Subcutaneous abdominal adipose tissue (tissue), 5 donors: ENCODE measurements at regions not wholly inside any gene's neighbourhood (a gene's known extent, or its start where the extent isn't known, plus 50 kb on each side); places are given as distances from the start of the nearest gene placed in this dataset.

Experiments used
- H3K27ac ChIP-seq: one replicate; pipeline ENCODE4 v1.7.0; 2013; ENCODE audit warnings: low read depth, mild to moderate bottlenecking, inconsistent platforms, low read length, moderate library complexity
- H3K27me3 ChIP-seq, 5 donors: one replicate each; pipeline ENCODE4 v1.7.0; 2013; ENCODE audit warnings: low read length in 5 of 5, inconsistent platforms in 1 of 5; ENCODE audit not compliant: control insufficient read depth in 5 of 5, insufficient read depth in 4 of 5
- H3K36me3 ChIP-seq, 5 donors: one replicate each; pipeline ENCODE4 v1.7.0; 2013; ENCODE audit warnings: low read length in 5 of 5; ENCODE audit not compliant: control insufficient read depth in 5 of 5, insufficient read depth in 5 of 5
- H3K4me1 ChIP-seq, 5 donors: one replicate each; pipeline ENCODE4 v1.7.0; 2013; ENCODE audit warnings: low read length in 5 of 5, mild to moderate bottlenecking in 3 of 5, moderate library complexity in 1 of 5; ENCODE audit not compliant: control insufficient read depth in 5 of 5, insufficient read depth in 5 of 5
- H3K4me3 ChIP-seq, 5 donors: one replicate each; pipeline ENCODE4 v1.7.0; 2013; ENCODE audit warnings: low read length in 5 of 5, low read depth in 1 of 5
- H3K9ac ChIP-seq, 5 donors: one replicate each; pipeline ENCODE4 v1.7.0; 2013; ENCODE audit warnings: low read length in 5 of 5, mild to moderate bottlenecking in 4 of 5, moderate library complexity in 3 of 5
- H3K9me3 ChIP-seq, 5 donors: one replicate each; pipeline ENCODE4 v1.7.0; 2013; ENCODE audit warnings: low read length in 5 of 5; ENCODE audit not compliant: control insufficient read depth in 5 of 5
- donor health status: healthy.
- donor health status: healthy.
- donor health status: healthy.
- donor health status: healthy.
- donor health status: healthy.

GRCh38 chr6:145051661-145052060 lies 683.7 kb downstream of the EPM2A start:
- Histone ChIP-seq H3K9me3 (no peaks in the 10 kb centered on the region), H3K27ac (no peak overlapping the region), H3K36me3 (no peaks in the 10 kb centered on the region), H3K4me1 (peaks cover 0 to 3% (median 0%) of the 10 kb centered on the region in 5 donors), H3K4me3 (no peak overlapping the region), H3K9ac (no peak overlapping the region), H3K27me3 (no peaks in the 10 kb centered on the region)

DNA sequence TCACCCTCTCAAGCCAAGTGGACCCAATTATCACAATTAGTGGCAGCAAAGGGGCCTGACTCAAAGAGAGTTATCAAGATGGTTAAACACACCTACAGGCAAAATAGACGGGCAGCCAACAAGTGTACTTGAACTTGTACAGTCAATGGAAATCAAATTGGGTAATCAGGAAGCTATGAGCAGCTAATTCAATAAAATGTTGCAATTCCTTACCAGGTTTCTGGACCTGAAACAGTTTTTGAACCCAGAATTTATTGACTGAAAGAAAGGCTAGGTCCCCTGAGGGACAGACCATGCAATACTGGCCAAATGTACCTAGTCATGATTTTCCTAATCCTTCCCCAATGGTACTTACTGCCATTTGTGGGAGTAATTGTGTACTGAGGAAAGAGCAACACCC lies 679.8 kb downstream of the EPM2A start:
- Histone ChIP-seq H3K27me3 (no peaks in the 10 kb centered on the region), H3K9me3 (no peaks in the 10 kb centered on the region), H3K27ac (no peak overlapping the region), H3K4me1 (peaks cover 0 to 3% (median 0%) of the 10 kb centered on the region in 5 donors), H3K4me3 (no peak overlapping the region), H3K9ac (no peak overlapping the region), H3K36me3 (no peaks in the 10 kb centered on the region)

GRCh38 chr6:145060714-145061113 lies 674.6 kb downstream of the EPM2A start:
- no peaks in the 10 kb centered on the region for H3K4me1 ChIP-seq

GRCh38 chr6:145063091-145063490 lies 672.2 kb downstream of the EPM2A start:
- Histone ChIP-seq H3K9ac (no peak overlapping the region), H3K9me3 (no peaks in the 10 kb centered on the region), H3K27me3 (no peaks in the 10 kb centered on the region), H3K36me3 (no peaks in the 10 kb centered on the region), H3K4me1 (no peaks in the 10 kb centered on the region), H3K4me3 (no peak overlapping the region), H3K27ac (no peak overlapping the region)

More at GRCh38 chr6:145060714-145061113, 674.6 kb downstream of the EPM2A start:
- no peak overlapping the region for H3K4me3 ChIP-seq
- H3K9me3 ChIP-seq = no peaks in the 10 kb centered on the region
- no peaks in the 10 kb centered on the region for H3K36me3 ChIP-seq
- H3K27me3 ChIP-seq = no peaks in the 10 kb centered on the region
- H3K27ac ChIP-seq = no peak overlapping the region
- H3K9ac ChIP-seq = no peak overlapping the region

DNA sequence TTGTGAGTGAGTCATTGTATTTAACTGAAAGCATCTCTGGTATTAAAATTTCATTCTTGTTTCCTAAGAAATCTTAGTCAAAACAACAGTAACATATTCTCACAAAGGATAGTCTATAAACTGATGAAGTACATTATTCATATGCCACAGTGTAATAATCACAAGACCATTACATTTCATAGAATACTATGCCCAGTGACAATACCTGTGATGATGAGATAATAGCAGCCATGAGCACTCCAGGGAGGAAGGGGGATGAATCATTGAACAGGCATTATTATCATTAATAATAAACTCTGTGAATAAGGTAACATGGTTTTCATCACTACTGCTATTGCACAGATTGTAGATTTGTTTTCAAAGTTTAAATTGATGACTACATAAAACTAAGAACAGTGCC lies 667.9 kb downstream of the EPM2A start:
- no peak overlapping the region for H3K4me3 ChIP-seq
- H3K36me3 ChIP-seq = no peaks in the 10 kb centered on the region
- H3K4me1 ChIP-seq = no peaks in the 10 kb centered on the region
- H3K27me3 ChIP-seq = no peaks in the 10 kb centered on the region
- H3K9me3 ChIP-seq = peaks cover 0 to 2% (median 0%) of the 10 kb centered on the region in 5 donors
- H3K27ac ChIP-seq = no peak overlapping the region
- no peak overlapping the region for H3K9ac ChIP-seq

- Histone ChIP-seq H3K27ac (no peak overlapping the region), H3K36me3 (no peaks in the 10 kb centered on the region), H3K4me3 (no peak overlapping the region), H3K4me1 (no peaks in the 10 kb centered on the region), H3K9ac (no peak overlapping the region), H3K27me3 (no peaks in the 10 kb centered on the region), H3K9me3 (peaks cover 0 to 2% (median 0%) of the 10 kb centered on the region in 5 donors)
Observed at GRCh38 chr6:145068577-145068976, 666.7 kb downstream of the EPM2A start.

DNA sequence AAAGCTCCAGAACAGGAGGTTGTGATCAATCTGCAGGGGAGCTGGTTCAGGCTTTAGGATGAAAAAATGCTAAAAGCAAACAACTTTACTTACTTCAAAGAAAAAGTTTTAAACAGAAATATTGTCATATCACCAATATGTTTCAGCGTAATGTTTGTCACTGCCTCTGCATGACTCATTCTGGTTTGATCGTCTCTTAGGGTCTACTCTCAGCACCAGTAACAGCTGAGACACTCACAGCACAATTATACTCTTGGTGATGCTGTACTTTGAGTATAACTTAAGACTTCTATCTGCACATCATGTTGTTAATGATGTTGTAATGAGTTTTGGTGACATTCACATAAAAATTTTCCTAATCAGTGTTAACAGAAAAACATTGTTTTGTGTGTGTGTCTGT lies 665.4 kb downstream of the EPM2A start:
- Histone ChIP-seq H3K4me1 (no peaks in the 10 kb centered on the region), H3K27me3 (no peaks in the 10 kb centered on the region), H3K9me3 (peaks cover 0 to 4% (median 0%) of the 10 kb centered on the region in 5 donors), H3K4me3 (no peak overlapping the region), H3K36me3 (no peaks in the 10 kb centered on the region), H3K27ac (no peak overlapping the region), H3K9ac (no peak overlapping the region)

GRCh38 chr6:145070791-145071190 lies 664.5 kb downstream of the EPM2A start:
- Histone ChIP-seq H3K27ac (no peak overlapping the region), H3K36me3 (no peaks in the 10 kb centered on the region), H3K4me1 (no peaks in the 10 kb centered on the region), H3K4me3 (no peak overlapping the region), H3K27me3 (no peaks in the 10 kb centered on the region), H3K9ac (no peak overlapping the region), H3K9me3 (peaks cover 0 to 5% (median 0%) of the 10 kb centered on the region in 5 donors)

- Histone ChIP-seq H3K9me3 (peaks cover 0 to 8% (median 0%) of the 10 kb centered on the region in 5 donors), H3K36me3 (no peaks in the 10 kb centered on the region), H3K27me3 (no peaks in the 10 kb centered on the region), H3K4me1 (no peaks in the 10 kb centered on the region), H3K27ac (no peak overlapping the region), H3K9ac (no peak overlapping the region), H3K4me3 (no peak overlapping the region)
Observed at GRCh38 chr6:145071836-145072235, 663.5 kb downstream of the EPM2A start.

DNA sequence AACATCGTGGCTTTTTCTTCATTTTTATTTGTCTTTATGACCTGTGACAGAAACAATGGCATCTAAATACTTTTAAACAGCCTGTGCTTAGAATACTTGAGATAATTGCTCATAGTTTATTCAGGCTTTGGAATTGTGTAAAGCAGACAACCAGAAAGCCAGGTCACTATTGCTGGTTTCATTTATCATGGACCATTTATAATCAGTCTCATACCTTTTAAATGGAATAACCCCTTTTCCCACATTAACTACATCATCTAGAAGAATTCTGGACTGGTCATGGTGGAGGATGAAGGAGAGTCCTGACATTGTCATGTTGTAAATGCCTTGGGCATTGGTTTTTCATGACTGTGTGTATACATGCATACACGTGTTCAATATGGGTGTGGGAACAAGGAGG lies 661.5 kb downstream of the EPM2A start:
- Histone ChIP-seq H3K9ac (no peak overlapping the region), H3K4me1 (peaks cover 0 to 4% (median 0%) of the 10 kb centered on the region in 5 donors), H3K9me3 (peaks cover 0 to 8% (median 0%) of the 10 kb centered on the region in 5 donors), H3K4me3 (no peak overlapping the region), H3K27ac (no peak overlapping the region), H3K36me3 (no peaks in the 10 kb centered on the region), H3K27me3 (no peaks in the 10 kb centered on the region)

GRCh38 chr6:145074805-145075204 lies 660.5 kb downstream of the EPM2A start:
- Histone ChIP-seq H3K36me3 (no peaks in the 10 kb centered on the region), H3K27me3 (no peaks in the 10 kb centered on the region), H3K4me3 (no peak overlapping the region), H3K4me1 (peaks cover 0 to 4% (median 0%) of the 10 kb centered on the region in 5 donors), H3K9me3 (peaks cover 0 to 8% (median 0%) of the 10 kb centered on the region in 5 donors), H3K9ac (no peak overlapping the region), H3K27ac (no peak overlapping the region)
